ENCODE measurements at regions not wholly inside any gene's neighbourhood (a gene's known extent, or its start where the extent isn't known, plus 50 kb on each side); places are given as distances from the start of the nearest gene placed in this dataset.

- Mint-ChIP-seq H3K4me3 (no peak overlapping the region), H3K27me3 (peaks cover 38% of the 10 kb centered on the region), H3K27ac (no peak overlapping the region), H3K36me3 (no peaks in the 10 kb centered on the region), H3K4me1 (no peaks in the 10 kb centered on the region), H3K9me3 (no peaks in the 10 kb centered on the region)
- CTCF ChIA-PET: no interaction called here
- DNase-seq: no peak
Measured at GRCh38 chr2:173663835-173664512, 301.2 kb downstream of the SP3 start.

- H3K27ac Mint-ChIP-seq: no peak overlapping the region
- H3K9me3 Mint-ChIP-seq: no peaks in the 10 kb centered on the region
- H3K27me3 Mint-ChIP-seq: peaks cover 43% of the 10 kb centered on the region
- H3K4me1 Mint-ChIP-seq: no peaks in the 10 kb centered on the region
- no peak overlapping the region for H3K4me3 Mint-ChIP-seq
- no peaks in the 10 kb centered on the region for H3K36me3 Mint-ChIP-seq
- DNase-seq: no peak
- CTCF ChIA-PET: no interaction called here
Measured at GRCh38 chr2:173664513-173664910, 300.7 kb downstream of the SP3 start.

- H3K4me1 Mint-ChIP-seq: no peaks in the 10 kb centered on the region
- CTCF ChIA-PET: no interaction called here
- H3K27ac Mint-ChIP-seq: no peak overlapping the region
- no peaks in the 10 kb centered on the region for H3K9me3 Mint-ChIP-seq
- DNase-seq: no peak
- H3K36me3 Mint-ChIP-seq: no peaks in the 10 kb centered on the region
- no peak overlapping the region for H3K4me3 Mint-ChIP-seq
- H3K27me3 Mint-ChIP-seq: peaks cover 44% of the 10 kb centered on the region
Measured at GRCh38 chr2:173666171-173666888, 298.8 kb downstream of the SP3 start.

GRCh38 chr2:173667014-173667413 lies 298.2 kb downstream of the SP3 start:
- Mint-ChIP-seq H3K9me3 (no peaks in the 10 kb centered on the region), H3K36me3 (no peaks in the 10 kb centered on the region), H3K4me1 (no peaks in the 10 kb centered on the region), H3K4me3 (no peak overlapping the region), H3K27me3 (peaks cover 44% of the 10 kb centered on the region), H3K27ac (no peak overlapping the region)
- no peak for DNase-seq
- CTCF ChIA-PET: no interaction called here

GRCh38 chr2:173667415-173667814 lies 297.8 kb downstream of the SP3 start:
- Mint-ChIP-seq H3K36me3 (no peaks in the 10 kb centered on the region), H3K27ac (no peak overlapping the region), H3K9me3 (no peaks in the 10 kb centered on the region), H3K27me3 (peaks cover 44% of the 10 kb centered on the region), H3K4me3 (no peak overlapping the region), H3K4me1 (no peaks in the 10 kb centered on the region)
- no peak for DNase-seq
- CTCF ChIA-PET: no interaction called here

GRCh38 chr2:173669271-173669853 lies 295.8 kb downstream of the SP3 start:
- no peak for DNase-seq
- no peaks in the 10 kb centered on the region for H3K4me1 Mint-ChIP-seq
- H3K27me3 Mint-ChIP-seq: peaks cover 38% of the 10 kb centered on the region
- H3K9me3 Mint-ChIP-seq: no peaks in the 10 kb centered on the region
- H3K36me3 Mint-ChIP-seq: no peaks in the 10 kb centered on the region
- H3K27ac Mint-ChIP-seq: no peak overlapping the region
- CTCF ChIA-PET: no interaction called here
- H3K4me3 Mint-ChIP-seq: no peak overlapping the region

GRCh38 chr2:173669888-173670287 lies 295.3 kb downstream of the SP3 start:
- CTCF ChIA-PET: no interaction called here
- H3K4me1 Mint-ChIP-seq: no peaks in the 10 kb centered on the region
- no peaks in the 10 kb centered on the region for H3K36me3 Mint-ChIP-seq
- no peak for DNase-seq
- H3K27me3 Mint-ChIP-seq: peaks cover 33% of the 10 kb centered on the region
- H3K9me3 Mint-ChIP-seq: no peaks in the 10 kb centered on the region
- H3K27ac Mint-ChIP-seq: no peak overlapping the region
- no peak overlapping the region for H3K4me3 Mint-ChIP-seq

- CTCF ChIA-PET: no interaction called here
- Mint-ChIP-seq H3K4me1 (no peaks in the 10 kb centered on the region), H3K4me3 (no peak overlapping the region), H3K9me3 (no peaks in the 10 kb centered on the region), H3K27me3 (peaks cover 17% of the 10 kb centered on the region), H3K36me3 (no peaks in the 10 kb centered on the region), H3K27ac (no peak overlapping the region)
- no peak for DNase-seq
Measured at GRCh38 chr2:173672573-173673340, 292.4 kb downstream of the SP3 start.

- Mint-ChIP-seq H3K36me3 (no peaks in the 10 kb centered on the region), H3K27ac (no peak overlapping the region), H3K27me3 (peaks cover 21% of the 10 kb centered on the region), H3K9me3 (no peaks in the 10 kb centered on the region), H3K4me1 (no peaks in the 10 kb centered on the region), H3K4me3 (no peak overlapping the region)
- DNase-seq: no peak
- CTCF ChIA-PET: no interaction called here
Measured at GRCh38 chr2:173673640-173674039, 291.5 kb downstream of the SP3 start.

GRCh38 chr2:173676647-173677046 lies 288.5 kb downstream of the SP3 start:
- peaks cover 13% of the 10 kb centered on the region for H3K27me3 Mint-ChIP-seq
- no peaks in the 10 kb centered on the region for H3K9me3 Mint-ChIP-seq
- H3K36me3 Mint-ChIP-seq: no peaks in the 10 kb centered on the region
- no peak overlapping the region for H3K4me3 Mint-ChIP-seq
- no peak for DNase-seq
- CTCF ChIA-PET: no interaction called here
- no peak overlapping the region for H3K27ac Mint-ChIP-seq
- H3K4me1 Mint-ChIP-seq: no peaks in the 10 kb centered on the region

- Mint-ChIP-seq H3K9me3 (no peaks in the 10 kb centered on the region), H3K27me3 (peaks cover 13% of the 10 kb centered on the region), H3K36me3 (no peaks in the 10 kb centered on the region), H3K4me1 (no peaks in the 10 kb centered on the region), H3K4me3 (no peak overlapping the region), H3K27ac (no peak overlapping the region)
- CTCF ChIA-PET: no interaction called here
- DNase-seq: no peak
Measured at GRCh38 chr2:173678186-173678585, 287.0 kb downstream of the SP3 start.

- CTCF ChIA-PET: no interaction called here
- H3K27ac Mint-ChIP-seq: no peak overlapping the region
Measured at GRCh38 chr2:173680574-173680973, 284.6 kb downstream of the SP3 start.

GRCh38 chr2:173681881-173682650 lies 283.1 kb downstream of the SP3 start:
- Mint-ChIP-seq H3K9me3 (no peaks in the 10 kb centered on the region), H3K27ac (no peak overlapping the region), H3K36me3 (no peaks in the 10 kb centered on the region), H3K4me1 (no peaks in the 10 kb centered on the region), H3K27me3 (peaks cover 8% of the 10 kb centered on the region), H3K4me3 (no peak overlapping the region)
- CTCF ChIA-PET: no interaction called here
- DNase-seq: no peak

More at GRCh38 chr2:173680574-173680973, 284.6 kb downstream of the SP3 start:
- H3K36me3 Mint-ChIP-seq: no peaks in the 10 kb centered on the region
- no peak for DNase-seq
- no peaks in the 10 kb centered on the region for H3K9me3 Mint-ChIP-seq
- H3K4me3 Mint-ChIP-seq: no peak overlapping the region
- H3K27me3 Mint-ChIP-seq: peaks cover 8% of the 10 kb centered on the region
- no peaks in the 10 kb centered on the region for H3K4me1 Mint-ChIP-seq

GRCh38 chr2:173684896-173685459 lies 280.2 kb downstream of the SP3 start:
- H3K4me3 Mint-ChIP-seq: no peak overlapping the region
- no peaks in the 10 kb centered on the region for H3K4me1 Mint-ChIP-seq
- H3K27me3 Mint-ChIP-seq: peaks cover 4% of the 10 kb centered on the region
- no peaks in the 10 kb centered on the region for H3K36me3 Mint-ChIP-seq
- no peak for DNase-seq
- CTCF ChIA-PET: no interaction called here
- no peak overlapping the region for H3K27ac Mint-ChIP-seq
- H3K9me3 Mint-ChIP-seq: no peaks in the 10 kb centered on the region
